ENCODE measurements at regions not wholly inside any gene's neighbourhood (a gene's known extent, or its start where the extent isn't known, plus 50 kb on each side); places are given as distances from the start of the nearest gene placed in this dataset.
"Not testable (repeated sequence)": the region's sequence is repeated elsewhere in the genome, so short reads cannot be mapped to it uniquely, and the experiment has no call there.

DNA sequence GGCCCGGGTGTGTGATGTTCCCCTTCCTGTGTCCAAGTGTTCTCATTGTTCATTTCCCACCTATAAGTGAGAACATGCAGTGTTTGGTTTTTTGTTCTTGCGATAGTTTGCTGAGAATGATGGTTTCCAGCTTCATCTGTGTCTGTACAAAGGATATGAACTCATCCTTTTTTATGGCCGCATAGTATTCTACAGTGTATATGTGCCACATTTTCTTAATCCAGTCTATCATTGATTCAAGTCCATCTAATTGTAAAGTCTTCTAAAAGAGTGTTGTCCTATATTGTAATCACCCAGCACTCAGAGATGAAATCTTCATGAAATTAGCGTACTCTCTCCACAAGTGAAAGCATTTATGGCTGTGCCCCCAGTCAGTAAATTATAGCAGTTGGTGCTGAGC is 1096.6 kb downstream of the UQCRFS1 start:
- DNase-seq, result not testable (repeated sequence)

DNA sequence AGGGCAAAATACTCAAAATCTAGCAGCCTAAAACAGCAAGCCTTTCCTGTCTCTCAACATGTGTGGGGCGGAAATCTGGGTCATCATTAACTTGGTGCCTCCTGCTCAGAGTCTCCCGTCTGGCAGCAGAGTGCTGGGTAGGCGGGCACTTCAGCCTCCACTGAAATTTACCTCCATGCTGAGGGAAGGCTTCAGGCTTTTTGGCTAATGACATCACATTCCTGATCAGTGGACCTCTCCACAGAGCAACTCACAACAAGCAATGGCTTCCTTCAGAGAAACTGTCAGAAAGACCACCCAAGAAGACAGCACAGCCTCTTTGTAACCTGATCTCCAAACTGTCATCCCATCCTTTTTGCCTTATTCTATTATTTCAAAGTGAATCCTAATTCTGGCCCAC is 1109.0 kb downstream of the UQCRFS1 start:
- no peak for DNase-seq

GRCh38 chr19:28084659-28085157 is 1128.2 kb downstream of the UQCRFS1 start:
- not testable (repeated sequence) for DNase-seq

- DNase-seq, result no peak
These were observed 1136.3 kb downstream of the UQCRFS1 start for GRCh38 chr19:28076628-28077027.

DNA sequence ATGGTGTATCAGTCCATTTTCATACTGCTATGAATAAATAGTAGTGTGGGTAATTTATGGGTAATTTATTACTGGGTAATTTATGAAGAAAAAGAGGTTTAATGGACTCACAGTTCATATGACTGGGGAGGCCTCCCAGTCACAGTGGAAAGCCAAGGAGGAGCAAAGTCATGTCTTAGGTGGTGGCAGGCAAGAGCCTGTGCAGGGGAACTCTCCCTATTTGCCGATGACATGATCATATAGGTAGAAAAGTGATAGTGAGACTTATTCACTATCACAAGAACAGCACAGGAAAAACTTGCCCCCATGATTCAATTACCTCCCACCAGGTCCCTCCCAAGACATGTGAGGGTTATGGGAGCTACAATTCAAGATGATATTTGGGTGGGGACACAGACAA is 1137.7 kb downstream of the UQCRFS1 start:
- DNase-seq, result no peak

DNA sequence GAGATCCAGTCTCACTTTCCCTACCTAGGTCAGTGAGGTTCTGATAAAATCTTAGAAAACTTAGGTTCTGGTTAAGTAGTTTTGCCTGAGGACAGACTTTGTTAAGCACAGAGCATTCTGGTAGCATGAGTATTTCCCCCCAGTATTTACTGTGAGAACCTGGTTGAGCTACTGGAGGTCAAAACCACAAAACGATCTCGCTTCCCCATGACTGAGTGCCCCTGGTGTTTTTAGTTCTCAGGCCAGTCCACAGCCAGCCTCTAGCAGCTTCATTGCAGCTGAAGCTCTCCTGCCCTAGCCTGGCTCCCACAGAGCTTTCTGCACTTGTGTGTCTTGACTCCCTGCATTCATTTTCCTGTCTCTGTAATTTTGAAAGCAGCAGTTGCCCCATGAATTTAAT is 1138.2 kb downstream of the UQCRFS1 start:
- DNase-seq, result no peak

DNA sequence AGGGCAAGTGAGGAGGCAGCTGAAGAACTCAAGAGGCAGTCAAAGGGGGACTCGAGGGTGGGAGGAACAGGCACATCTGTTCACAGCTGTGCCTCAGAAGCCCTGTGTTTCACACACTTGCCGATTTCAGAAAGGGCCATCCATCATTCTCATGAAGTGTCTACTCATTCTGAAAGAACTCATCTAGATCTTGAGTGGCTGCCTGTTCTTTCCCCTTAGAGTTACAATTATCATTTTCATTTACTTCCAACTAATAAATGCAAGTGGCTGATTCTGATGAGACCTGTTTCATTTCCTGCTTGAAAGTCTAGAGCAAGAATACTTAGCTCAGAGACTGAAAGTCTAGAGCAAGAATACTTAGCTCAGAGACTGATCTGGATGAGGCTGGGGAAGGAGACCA is 1145.1 kb downstream of the UQCRFS1 start:
- no peak for DNase-seq

DNA sequence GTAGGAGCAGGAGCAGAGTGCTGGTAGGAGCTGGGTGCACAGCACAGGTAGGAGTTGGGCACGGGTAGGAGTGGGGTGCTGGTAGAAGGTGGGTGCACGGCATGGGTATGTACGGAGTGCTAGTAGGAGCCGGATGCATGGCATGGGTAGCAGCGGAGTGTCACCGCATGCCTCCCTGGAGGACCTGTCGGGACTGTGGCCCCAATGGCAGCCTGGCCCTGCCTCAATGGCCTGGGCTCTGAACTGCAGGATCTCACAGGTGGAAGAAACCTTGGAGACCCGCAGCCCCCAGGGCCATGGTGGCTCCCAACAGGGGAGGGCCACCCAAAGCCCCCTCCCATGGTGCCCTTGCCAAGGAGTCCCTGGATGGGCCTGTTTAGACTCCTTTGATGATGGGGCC is 1146.0 kb downstream of the UQCRFS1 start:
- no peak for DNase-seq

- DNase-seq, result no peak
These were observed 1146.8 kb downstream of the UQCRFS1 start for GRCh38 chr19:28066161-28066560.

GRCh38 chr19:28065026-28065425 is 1147.9 kb downstream of the UQCRFS1 start:
- no peak for DNase-seq

DNA sequence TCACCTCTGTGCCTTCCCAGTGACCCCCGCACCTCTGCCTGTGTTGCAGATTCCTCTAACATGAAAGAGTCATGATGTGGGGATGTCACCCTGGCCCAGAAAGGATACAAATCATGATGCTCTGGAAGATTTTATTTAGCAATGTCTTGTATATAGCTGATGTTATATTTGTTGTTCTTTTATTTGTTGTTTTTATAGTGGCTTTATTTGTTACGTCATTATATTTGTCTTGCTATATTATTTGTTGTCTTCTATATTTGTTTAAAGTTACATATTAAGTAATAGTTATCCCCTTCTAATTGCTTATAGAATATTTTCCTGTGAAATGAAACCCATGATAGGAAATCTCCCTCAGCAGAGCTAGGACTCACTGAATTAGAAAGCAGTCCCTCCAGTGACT is 1149.2 kb downstream of the UQCRFS1 start:
- no peak for DNase-seq

DNA sequence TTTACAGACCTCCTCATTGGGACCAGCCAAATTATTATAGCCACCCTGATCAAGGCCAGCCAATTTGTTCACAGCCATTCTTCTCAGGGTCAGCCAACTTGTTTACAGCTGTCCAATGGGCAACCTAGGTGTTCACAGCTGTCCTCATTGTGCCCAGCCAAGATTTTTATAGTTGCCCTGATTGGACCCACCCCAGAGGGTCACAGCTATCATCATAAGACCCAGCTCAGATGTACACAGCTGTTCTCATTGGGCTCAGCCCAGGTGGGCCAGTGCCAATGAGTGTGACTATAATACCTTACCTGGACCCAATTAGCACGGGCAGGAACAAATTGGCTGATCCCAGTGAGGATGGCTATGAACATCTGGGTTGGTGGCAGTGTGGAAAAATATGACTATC is 1151.8 kb downstream of the UQCRFS1 start:
- DNase-seq, result no peak

DNA sequence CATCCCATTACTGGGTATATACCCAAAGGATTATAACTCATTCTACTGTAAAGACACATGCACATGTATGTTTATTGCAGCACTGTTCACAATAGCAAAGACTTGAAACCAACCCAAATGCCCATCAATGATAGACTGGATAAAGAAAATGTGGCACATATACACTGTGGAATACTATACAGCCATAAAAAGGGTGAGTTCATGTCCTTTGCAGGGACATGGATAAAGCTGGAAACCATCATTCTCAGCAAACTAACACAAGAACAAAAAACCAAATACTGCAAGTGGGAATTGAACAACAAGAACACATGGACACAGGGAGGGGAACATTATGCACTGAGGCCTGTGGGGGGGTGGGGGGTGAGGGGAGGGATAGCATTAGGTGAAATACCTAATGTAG is 1155.9 kb downstream of the UQCRFS1 start:
- not testable (repeated sequence) for DNase-seq

DNA sequence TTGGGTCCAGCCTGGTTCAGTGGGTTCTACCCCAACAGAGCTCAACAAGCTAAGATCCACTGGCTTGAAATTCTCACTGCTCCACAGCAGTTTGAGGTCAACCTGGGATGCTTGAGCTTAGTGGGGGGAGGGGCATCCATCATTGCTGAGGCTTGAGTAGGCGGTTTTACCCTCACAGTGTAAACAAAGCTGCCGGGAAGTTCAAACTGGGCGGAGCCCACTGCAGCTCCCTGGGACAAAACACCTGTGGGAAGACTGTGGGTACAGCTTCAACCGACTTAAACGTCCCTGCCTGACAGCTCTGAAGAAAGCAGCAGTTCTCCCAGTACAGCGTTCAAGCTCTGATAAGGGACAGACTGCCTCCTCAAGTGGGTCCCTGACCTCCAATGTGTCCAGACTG is 1161.9 kb downstream of the UQCRFS1 start:
- no peak for DNase-seq

GRCh38 chr19:28049875-28050274 is 1163.1 kb downstream of the UQCRFS1 start:
- DNase-seq, result no peak

DNA sequence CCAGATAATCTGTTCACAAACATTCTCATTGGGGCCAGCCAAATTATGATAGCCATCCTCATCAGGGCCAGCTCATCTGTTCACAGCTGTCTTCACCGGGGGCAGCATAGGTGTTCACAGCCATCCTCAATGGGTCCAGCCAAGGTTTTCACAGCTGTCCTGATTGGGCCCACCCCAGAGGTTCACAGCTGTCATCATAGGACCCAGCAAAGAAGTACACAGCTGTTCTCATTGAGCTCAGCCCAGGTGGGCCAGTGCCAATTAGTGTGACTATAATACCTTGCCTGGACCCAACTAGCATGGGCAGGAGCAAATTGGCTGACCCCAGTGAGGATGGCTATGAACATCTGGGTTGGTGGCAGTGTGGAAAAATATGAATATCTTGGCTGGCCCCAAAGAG is 1166.0 kb downstream of the UQCRFS1 start:
- no peak for DNase-seq

DNA sequence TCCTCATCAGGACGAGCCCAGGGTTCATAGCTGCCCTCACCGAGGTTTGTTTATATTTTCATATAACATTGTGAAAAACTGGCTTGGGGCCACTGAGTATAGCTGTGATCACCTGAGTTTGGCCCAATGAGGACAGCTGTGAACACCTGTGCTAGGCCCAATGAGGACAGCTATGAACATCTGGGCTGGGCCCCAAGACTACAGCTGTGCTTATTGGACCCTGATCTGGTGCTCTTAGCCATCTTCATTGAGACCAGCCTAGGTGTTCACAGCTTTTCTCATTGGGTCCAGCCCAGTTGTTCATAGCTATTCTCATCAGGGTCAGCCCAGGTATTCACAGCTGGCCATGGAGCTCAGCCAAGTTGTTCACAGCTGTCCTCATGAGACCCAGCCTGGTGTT is 1167.3 kb downstream of the UQCRFS1 start:
- no peak for DNase-seq

DNA sequence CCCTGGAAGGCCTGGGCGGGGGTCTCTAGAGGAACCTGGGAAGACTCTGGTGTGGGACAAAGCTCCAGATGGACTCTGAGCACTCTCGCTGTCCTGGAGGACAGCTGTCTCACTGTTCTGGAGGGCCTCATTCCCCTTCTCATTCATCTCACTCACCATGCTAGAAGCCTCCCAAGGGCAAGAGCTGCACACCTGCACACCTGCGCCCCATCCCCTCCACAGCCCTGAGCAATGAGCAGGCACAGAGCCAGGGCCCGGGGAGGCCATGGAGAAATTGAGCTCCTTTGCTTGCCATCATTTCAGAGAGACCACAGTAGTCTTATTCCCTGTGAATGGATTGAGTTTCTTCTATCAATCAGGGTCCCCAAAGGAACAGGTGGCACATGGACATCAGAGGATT is 1168.5 kb downstream of the UQCRFS1 start:
- DNase-seq, result no peak

GRCh38 chr19:28042516-28042915 is 1170.4 kb downstream of the UQCRFS1 start:
- DNase-seq, result no peak

GRCh38 chr19:28039677-28040381 is 1173.1 kb downstream of the UQCRFS1 start:
- DNase-seq, result no peak

- DNase-seq, result no peak
These were observed 1175.8 kb downstream of the UQCRFS1 start for GRCh38 chr19:28037186-28037585.

DNA sequence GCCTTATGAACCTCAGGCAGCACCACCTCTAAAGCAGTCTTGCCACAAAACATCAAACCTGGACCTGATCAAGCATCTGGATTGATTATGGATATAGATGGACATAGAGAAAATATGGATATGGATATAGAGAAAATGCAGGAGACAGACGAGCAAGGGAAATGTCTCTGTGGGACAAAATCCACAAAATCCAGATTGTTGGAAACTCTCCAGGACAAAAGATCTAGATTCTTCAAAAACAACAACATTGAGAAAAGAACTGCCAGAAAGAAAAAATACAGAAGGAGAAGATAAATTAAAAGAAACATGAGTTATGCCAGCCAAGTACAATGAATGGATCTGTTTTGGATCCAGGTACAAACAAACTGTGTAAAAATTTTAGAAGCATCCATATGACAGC is 1176.5 kb downstream of the UQCRFS1 start:
- no peak for DNase-seq

- DNase-seq, result no peak
These were observed 1178.0 kb downstream of the UQCRFS1 start for GRCh38 chr19:28034936-28035335.

DNA sequence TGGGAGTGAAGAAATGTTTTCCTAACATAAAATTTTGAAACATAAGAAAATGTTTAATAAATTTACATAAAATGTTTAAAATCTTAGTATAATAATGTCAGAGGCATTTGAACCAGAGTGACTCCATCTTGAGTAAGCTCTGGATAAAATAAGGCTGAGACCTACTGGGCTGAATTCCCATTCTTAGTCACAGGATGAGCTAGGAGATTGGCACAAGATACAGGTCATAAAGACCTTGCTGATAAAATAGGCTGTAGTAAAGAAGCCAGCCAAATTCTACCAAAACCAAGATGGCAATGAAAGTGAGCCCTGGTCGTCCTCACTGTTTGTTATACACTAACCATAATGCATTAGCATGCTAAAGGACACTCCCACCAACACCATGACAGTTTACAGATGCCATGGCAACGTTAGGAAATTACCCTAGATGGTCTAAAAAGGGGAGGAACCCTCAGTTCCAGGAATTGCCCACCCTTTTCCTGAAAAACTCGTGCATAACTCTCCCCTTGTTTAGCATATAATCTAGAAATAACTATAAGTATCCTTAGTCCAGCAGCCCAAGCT is 1184.0 kb downstream of the UQCRFS1 start:
- no peak for DNase-seq

DNA sequence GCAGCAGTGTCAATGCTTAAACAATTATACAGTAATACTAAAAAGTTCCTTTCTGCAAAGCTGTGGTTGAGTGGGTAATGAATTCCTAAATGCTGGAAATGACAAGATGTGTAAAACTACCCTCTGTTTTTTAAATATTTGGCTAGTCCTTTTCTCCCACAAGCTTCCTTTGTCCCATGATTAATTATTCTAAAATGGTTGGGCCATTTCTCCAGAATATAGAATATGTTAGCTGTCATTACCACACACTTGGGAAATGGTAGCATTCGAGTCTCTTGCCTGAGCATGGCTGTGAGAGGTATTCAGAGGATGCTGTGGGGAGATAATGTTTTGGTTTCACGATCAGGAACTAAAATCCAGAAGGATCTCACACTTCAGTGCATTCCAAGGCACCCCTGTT is 1185.8 kb downstream of the UQCRFS1 start:
- no peak for DNase-seq

Measured in T1000 (cell line).